Glutamatergic neuron (in vitro differentiated cells): ENCODE measurements at regions not wholly inside any gene's neighbourhood (a gene's known extent, or its start where the extent isn't known, plus 50 kb on each side); places are given as distances from the start of the nearest gene placed in this dataset.
"Not testable (repeated sequence)": the region's sequence is repeated elsewhere in the genome, so short reads cannot be mapped to it uniquely, and the experiment has no call there.

ENCODE experiments used
- DNase-seq: peaks from one replicate; pipeline ENCODE4 v3.0.0; 2022
- H3K27ac Mint-ChIP-seq: one replicate; pipeline ENCODE4 v1.8.0; 2020; ENCODE audit warnings: mild to moderate bottlenecking, mixed read lengths, inconsistent platforms; ENCODE audit not compliant: unreplicated experiment
- H3K27me3 Mint-ChIP-seq: one replicate; pipeline ENCODE4 v1.8.0; 2020; ENCODE audit warnings: mild to moderate bottlenecking, moderate library complexity, mixed read lengths, inconsistent platforms; ENCODE audit not compliant: unreplicated experiment
- H3K36me3 Mint-ChIP-seq: one replicate; pipeline ENCODE4 v1.8.0; 2020; ENCODE audit warnings: mild to moderate bottlenecking, mixed read lengths, inconsistent platforms; ENCODE audit not compliant: unreplicated experiment
- H3K4me1 Mint-ChIP-seq: one replicate; pipeline ENCODE4 v1.8.0; 2020; ENCODE audit warnings: mild to moderate bottlenecking, low read depth, mixed read lengths, inconsistent platforms; ENCODE audit not compliant: unreplicated experiment
- H3K4me3 Mint-ChIP-seq: one replicate; pipeline ENCODE4 v1.8.0; 2020; ENCODE audit warnings: mild to moderate bottlenecking, mixed read lengths, inconsistent platforms; ENCODE audit not compliant: unreplicated experiment
- H3K9me3 Mint-ChIP-seq: one replicate; pipeline ENCODE4 v1.8.0; 2020; ENCODE audit warnings: mild to moderate bottlenecking, moderate library complexity, mixed read lengths, inconsistent platforms; ENCODE audit not compliant: unreplicated experiment
- TF ChIP-seq, protein P1 (sequence below): fragments of 200-600 bp; sonication (generic); IDR thresholded peaks from one replicate; pipeline ENCODE4 v1.5.0; 2021; ENCODE audit not compliant: partially characterized antibody, unreplicated experiment

DNA sequence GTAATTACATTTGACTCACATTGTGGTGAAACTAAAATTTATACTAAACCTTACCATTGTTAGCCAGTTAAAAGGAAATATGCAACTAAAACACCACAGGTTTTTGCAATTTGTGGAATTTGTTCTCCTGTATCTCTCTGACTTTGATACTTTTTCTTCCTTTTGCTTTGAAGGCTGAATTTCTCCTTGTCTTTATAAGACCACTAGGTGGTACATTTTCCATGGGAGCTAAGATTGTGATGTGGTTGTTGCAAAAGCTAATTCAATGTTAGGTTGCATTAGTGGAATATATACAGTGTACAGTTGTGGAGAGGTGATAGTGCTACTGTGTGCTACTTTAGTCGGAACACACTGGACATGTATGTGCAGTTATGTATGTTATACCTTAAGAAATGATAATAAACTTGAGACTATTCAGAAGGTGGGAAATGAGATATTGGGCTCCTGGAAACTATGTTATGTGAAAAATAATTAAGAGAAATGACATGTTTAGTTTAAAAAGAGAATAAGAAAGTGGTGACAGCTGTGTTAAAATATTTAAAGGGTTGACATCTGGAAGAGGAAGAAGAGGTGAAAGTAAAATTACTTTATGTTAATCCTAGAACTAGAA is 70.3 kb downstream of the ARL9 start:
- Mint-ChIP-seq H3K9me3 (no peaks in the 10 kb centered on the region), H3K36me3 (no peaks in the 10 kb centered on the region), H3K27ac (no peak overlapping the region), H3K27me3 (peaks cover 3% of the 10 kb centered on the region), H3K4me1 (no peaks in the 10 kb centered on the region), H3K4me3 (no peak overlapping the region)
- TF ChIP-seq, protein P1, sequence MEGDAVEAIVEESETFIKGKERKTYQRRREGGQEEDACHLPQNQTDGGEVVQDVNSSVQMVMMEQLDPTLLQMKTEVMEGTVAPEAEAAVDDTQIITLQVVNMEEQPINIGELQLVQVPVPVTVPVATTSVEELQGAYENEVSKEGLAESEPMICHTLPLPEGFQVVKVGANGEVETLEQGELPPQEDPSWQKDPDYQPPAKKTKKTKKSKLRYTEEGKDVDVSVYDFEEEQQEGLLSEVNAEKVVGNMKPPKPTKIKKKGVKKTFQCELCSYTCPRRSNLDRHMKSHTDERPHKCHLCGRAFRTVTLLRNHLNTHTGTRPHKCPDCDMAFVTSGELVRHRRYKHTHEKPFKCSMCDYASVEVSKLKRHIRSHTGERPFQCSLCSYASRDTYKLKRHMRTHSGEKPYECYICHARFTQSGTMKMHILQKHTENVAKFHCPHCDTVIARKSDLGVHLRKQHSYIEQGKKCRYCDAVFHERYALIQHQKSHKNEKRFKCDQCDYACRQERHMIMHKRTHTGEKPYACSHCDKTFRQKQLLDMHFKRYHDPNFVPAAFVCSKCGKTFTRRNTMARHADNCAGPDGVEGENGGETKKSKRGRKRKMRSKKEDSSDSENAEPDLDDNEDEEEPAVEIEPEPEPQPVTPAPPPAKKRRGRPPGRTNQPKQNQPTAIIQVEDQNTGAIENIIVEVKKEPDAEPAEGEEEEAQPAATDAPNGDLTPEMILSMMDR: peak; percentile 56
- no peak for DNase-seq

DNA sequence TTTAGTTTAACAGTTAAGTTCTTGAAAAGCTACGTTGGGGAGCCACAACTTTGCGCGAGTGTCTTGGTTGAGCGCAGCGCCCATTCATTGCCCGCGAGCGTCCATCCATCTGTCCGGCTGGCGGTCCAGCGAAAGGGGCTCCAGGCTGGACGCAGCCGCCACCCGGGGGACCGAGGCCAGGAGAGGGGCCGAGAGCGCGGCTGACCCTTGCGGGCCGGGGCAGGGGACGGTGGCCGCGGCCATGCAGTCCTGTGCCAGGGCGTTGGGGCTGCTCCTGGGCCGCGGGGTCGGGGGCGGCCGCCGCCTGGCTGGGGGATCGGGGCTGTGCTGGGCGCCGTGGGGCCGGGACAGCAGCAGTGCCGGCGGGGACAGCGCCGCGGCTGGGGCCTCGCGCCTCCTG is 86.8 kb downstream of the ARL9 start:
- H3K4me3 Mint-ChIP-seq, H3K4me1 Mint-ChIP-seq, DNase-seq, H3K27ac Mint-ChIP-seq, H3K9me3 Mint-ChIP-seq, H3K27me3 Mint-ChIP-seq: not testable (repeated sequence)
- peaks cover 11% of the 10 kb centered on the region for H3K36me3 Mint-ChIP-seq
